ENCODE measurements at regions not wholly inside any gene's neighbourhood (a gene's known extent, or its start where the extent isn't known, plus 50 kb on each side); places are given as distances from the start of the nearest gene placed in this dataset.

- BruUV-seq (replicated peaks), result no TSS peak
- ChIA-PET CTCF (no interaction called here), POLR2A (ENCODE audit: low non-redundant PET) (no interaction called here)
- Histone ChIP-seq H3K4me3 (ENCODE audit: low read depth, low read length, poor library complexity, severe bottlenecking) (no peak overlapping the region), H3K4me1 (ENCODE audit: insufficient read depth, low read length, poor library complexity, severe bottlenecking) (peaks cover 13% of the 10 kb centered on the region), H3K27me3 (replicated peaks; ENCODE audit: insufficient read depth, low read depth, low read length, poor library complexity) (no peaks in the 10 kb centered on the region), H3K27ac (ENCODE audit: low read depth, low read length, poor library complexity, severe bottlenecking) (no peak overlapping the region), H3K9me3 (ENCODE audit: low read depth, low read length, poor library complexity, severe bottlenecking) (no peaks in the 10 kb centered on the region), H3K36me3 (ENCODE audit: insufficient read depth, low read length, poor library complexity, severe bottlenecking) (no peaks in the 10 kb centered on the region)
- intact Hi-C loops (cut with micrococcal nuclease; ENCODE audit: unreplicated experiment), result no loop called here
- DNase-seq (ENCODE audit: low spot score), result no peak
- TF ChIP-seq CTCF (conservative IDR thresholded peaks at IDR 0.05; ENCODE audit: low read depth, low read length), result no peak
- TF ChIP-seq EZH2 (IDR thresholded peaks at IDR 0.05; ENCODE audit: borderline replicate concordance, low read depth, low read length, poor library complexity, severe bottlenecking), result no peak
Observed at GRCh38 chr1:59152511-59152910, 144.4 kb upstream of the FGGY start.

GRCh38 chr1:59154401-59154800 is 142.5 kb upstream of the FGGY start:
- BruUV-seq (replicated peaks), result no TSS peak
- ChIA-PET CTCF (no interaction called here), POLR2A (ENCODE audit: low non-redundant PET) (no interaction called here)
- no peak for TF ChIP-seq EZH2 (IDR thresholded peaks at IDR 0.05; ENCODE audit: borderline replicate concordance, low read depth, low read length, poor library complexity, severe bottlenecking)
- no peak for TF ChIP-seq CTCF (conservative IDR thresholded peaks at IDR 0.05; ENCODE audit: low read depth, low read length)
- no peaks in the 10 kb centered on the region for H3K27me3 ChIP-seq (replicated peaks; ENCODE audit: insufficient read depth, low read depth, low read length, poor library complexity)
- H3K9me3 ChIP-seq (ENCODE audit: low read depth, low read length, poor library complexity, severe bottlenecking), result peaks cover 12% of the 10 kb centered on the region
- H3K4me1 ChIP-seq (ENCODE audit: insufficient read depth, low read length, poor library complexity, severe bottlenecking), result peaks cover 13% of the 10 kb centered on the region
- no peak overlapping the region for H3K4me3 ChIP-seq (ENCODE audit: low read depth, low read length, poor library complexity, severe bottlenecking)
- no peak for DNase-seq (ENCODE audit: low spot score)
- H3K27ac ChIP-seq (ENCODE audit: low read depth, low read length, poor library complexity, severe bottlenecking), result no peak overlapping the region
- intact Hi-C loops (cut with micrococcal nuclease; ENCODE audit: unreplicated experiment), result no loop called here
- H3K36me3 ChIP-seq (ENCODE audit: insufficient read depth, low read length, poor library complexity, severe bottlenecking), result no peaks in the 10 kb centered on the region

- H3K36me3 ChIP-seq (ENCODE audit: insufficient read depth, low read length, poor library complexity, severe bottlenecking), result no peaks in the 10 kb centered on the region
- peaks cover 13% of the 10 kb centered on the region for H3K4me1 ChIP-seq (ENCODE audit: insufficient read depth, low read length, poor library complexity, severe bottlenecking)
- BruUV-seq (replicated peaks), result no TSS peak
- intact Hi-C loops (cut with micrococcal nuclease; ENCODE audit: unreplicated experiment), result no loop called here
- no peak for DNase-seq (ENCODE audit: low spot score)
- H3K27me3 ChIP-seq (replicated peaks; ENCODE audit: insufficient read depth, low read depth, low read length, poor library complexity), result no peaks in the 10 kb centered on the region
- no peak for TF ChIP-seq EZH2 (IDR thresholded peaks at IDR 0.05; ENCODE audit: borderline replicate concordance, low read depth, low read length, poor library complexity, severe bottlenecking)
- no peak for TF ChIP-seq CTCF (conservative IDR thresholded peaks at IDR 0.05; ENCODE audit: low read depth, low read length)
- peaks cover 12% of the 10 kb centered on the region for H3K9me3 ChIP-seq (ENCODE audit: low read depth, low read length, poor library complexity, severe bottlenecking)
- ChIA-PET POLR2A (ENCODE audit: low non-redundant PET) (no interaction called here), CTCF (no interaction called here)
- no peak overlapping the region for H3K4me3 ChIP-seq (ENCODE audit: low read depth, low read length, poor library complexity, severe bottlenecking)
- H3K27ac ChIP-seq (ENCODE audit: low read depth, low read length, poor library complexity, severe bottlenecking), result no peak overlapping the region
Observed at GRCh38 chr1:59155351-59155750, 141.5 kb upstream of the FGGY start.

Measured in A673 (cell line).